ENCODE measurements at regions not wholly inside any gene's neighbourhood (a gene's known extent, or its start where the extent isn't known, plus 50 kb on each side); places are given as distances from the start of the nearest gene placed in this dataset.
"Not testable (repeated sequence)": the region's sequence is repeated elsewhere in the genome, so short reads cannot be mapped to it uniquely, and the experiment has no call there.

DNA sequence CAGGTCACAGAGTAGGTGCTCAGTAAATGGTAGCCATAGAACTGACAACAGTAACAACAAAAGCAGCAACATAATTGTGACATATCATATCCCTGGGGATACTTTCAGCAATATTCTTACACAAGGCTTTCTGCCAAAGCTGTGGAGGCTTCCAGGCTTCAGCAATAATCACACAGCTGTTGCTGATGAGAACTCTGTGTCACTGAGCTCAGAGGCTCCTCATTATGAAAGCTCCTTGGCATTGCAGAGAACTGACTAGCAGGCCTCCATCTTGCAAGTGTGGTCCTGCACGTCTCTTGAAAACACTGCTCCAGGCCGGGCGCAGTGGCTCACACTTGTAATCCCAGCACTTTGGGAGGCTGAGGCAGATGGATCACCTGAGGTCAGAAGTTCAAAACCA lies 97.3 kb upstream of the BTG1 start:
- 86% methylated on average over 3 of the region's 3 CpGs for WGBS, 2 donors
- Histone ChIP-seq H3K36me3 (ENCODE audit: control insufficient read depth in 2 of 2, insufficient read depth in 2 of 2, low read length in 1 of 2) (no peaks in the 10 kb centered on the region), H3K4me1 (ENCODE audit: control insufficient read depth in 2 of 2, insufficient read depth in 2 of 2, low read length in 1 of 2) (no peaks in the 10 kb centered on the region), H3K27ac (ENCODE audit: low read depth in 2 of 2, low read length in 1 of 2) (no peak overlapping the region), H3K9me3 (ENCODE audit: control insufficient read depth in 2 of 2, insufficient read depth in 1 of 2, low read depth in 1 of 2, low read length in 1 of 2) (no peaks in the 10 kb centered on the region), H3K4me3 (ENCODE audit: low read depth in 1 of 2, low read length in 2 of 2) (no peak overlapping the region), H3K27me3 (ENCODE audit: control insufficient read depth in 1 of 2, insufficient read depth in 2 of 2, low read length in 2 of 2) (no peaks in the 10 kb centered on the region)

- Histone ChIP-seq H3K4me1 (ENCODE audit: control insufficient read depth in 2 of 2, insufficient read depth in 2 of 2, low read length in 1 of 2) (no peaks in the 10 kb centered on the region), H3K27me3 (ENCODE audit: control insufficient read depth in 1 of 2, insufficient read depth in 2 of 2, low read length in 2 of 2) (no peaks in the 10 kb centered on the region), H3K36me3 (ENCODE audit: control insufficient read depth in 2 of 2, insufficient read depth in 2 of 2, low read length in 1 of 2) (no peaks in the 10 kb centered on the region), H3K4me3 (ENCODE audit: low read depth in 1 of 2, low read length in 2 of 2) (no peak overlapping the region), H3K27ac (ENCODE audit: low read depth in 2 of 2, low read length in 1 of 2) (no peak overlapping the region), H3K9me3 (ENCODE audit: control insufficient read depth in 2 of 2, insufficient read depth in 1 of 2, low read depth in 1 of 2, low read length in 1 of 2) (no peaks in the 10 kb centered on the region)
- WGBS, 2 donors: 77 to 85% methylated on average over 6 of the region's 6 CpGs
These were observed 92.3 kb upstream of the BTG1 start for GRCh38 chr12:92237762-92238523.

GRCh38 chr12:92237262-92237661 lies 91.6 kb upstream of the BTG1 start:
- Histone ChIP-seq H3K27ac (ENCODE audit: low read depth in 2 of 2, low read length in 1 of 2) (no peak overlapping the region), H3K9me3 (ENCODE audit: control insufficient read depth in 2 of 2, insufficient read depth in 1 of 2, low read depth in 1 of 2, low read length in 1 of 2) (no peaks in the 10 kb centered on the region), H3K4me3 (ENCODE audit: low read depth in 1 of 2, low read length in 2 of 2) (no peak overlapping the region), H3K4me1 (ENCODE audit: control insufficient read depth in 2 of 2, insufficient read depth in 2 of 2, low read length in 1 of 2) (no peaks in the 10 kb centered on the region), H3K36me3 (ENCODE audit: control insufficient read depth in 2 of 2, insufficient read depth in 2 of 2, low read length in 1 of 2) (no peaks in the 10 kb centered on the region), H3K27me3 (ENCODE audit: control insufficient read depth in 1 of 2, insufficient read depth in 2 of 2, low read length in 2 of 2) (no peaks in the 10 kb centered on the region)
- WGBS, 2 donors: 97 to 100% methylated on average over 1 of the region's 1 CpG

GRCh38 chr12:92235703-92236472 lies 90.2 kb upstream of the BTG1 start:
- 96 to 97% methylated on average over 7 of the region's 7 CpGs for WGBS, 2 donors
- no peaks in the 10 kb centered on the region for H3K36me3 ChIP-seq (ENCODE audit: control insufficient read depth in 2 of 2, insufficient read depth in 2 of 2, low read length in 1 of 2)
- no peaks in the 10 kb centered on the region for H3K4me1 ChIP-seq (ENCODE audit: control insufficient read depth in 2 of 2, insufficient read depth in 2 of 2, low read length in 1 of 2)
- H3K27ac ChIP-seq (ENCODE audit: low read depth in 2 of 2, low read length in 1 of 2): no peak overlapping the region
- no peak overlapping the region for H3K4me3 ChIP-seq (ENCODE audit: low read depth in 1 of 2, low read length in 2 of 2)
- no peaks in the 10 kb centered on the region for H3K27me3 ChIP-seq (ENCODE audit: control insufficient read depth in 1 of 2, insufficient read depth in 2 of 2, low read length in 2 of 2)
- H3K9me3 ChIP-seq (ENCODE audit: control insufficient read depth in 2 of 2, insufficient read depth in 1 of 2, low read depth in 1 of 2, low read length in 1 of 2): no peaks in the 10 kb centered on the region

DNA sequence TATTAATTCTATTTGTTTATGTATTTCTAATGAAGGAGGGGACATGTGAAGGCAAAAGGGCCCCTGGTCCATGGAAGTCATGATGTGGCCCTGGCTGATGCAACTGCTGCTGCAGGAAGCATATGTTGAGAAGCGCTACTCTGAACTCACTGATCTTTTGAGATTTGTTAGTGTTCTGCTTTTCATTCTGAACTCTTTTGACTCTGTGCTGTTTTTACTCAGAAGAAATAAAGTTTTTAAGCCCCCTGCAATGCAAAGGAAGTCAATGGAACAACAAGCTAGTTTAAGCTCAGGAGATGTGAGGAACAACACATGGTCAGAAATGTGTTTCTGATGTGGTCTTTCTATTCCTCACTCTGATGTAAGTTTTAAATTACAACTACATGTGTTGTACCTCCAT lies 88.9 kb upstream of the BTG1 start:
- no peaks in the 10 kb centered on the region for H3K27me3 ChIP-seq (ENCODE audit: control insufficient read depth in 1 of 2, insufficient read depth in 2 of 2, low read length in 2 of 2)
- no peak overlapping the region for H3K4me3 ChIP-seq (ENCODE audit: low read depth in 1 of 2, low read length in 2 of 2)
- 96 to 100% methylated on average over 1 of the region's 1 CpG for WGBS, 2 donors

GRCh38 chr12:92233346-92234015 lies 87.8 kb upstream of the BTG1 start:
- H3K27me3 ChIP-seq (ENCODE audit: control insufficient read depth in 1 of 2, insufficient read depth in 2 of 2, low read length in 2 of 2): no peaks in the 10 kb centered on the region
- WGBS, 2 donors: 84 to 87% methylated on average over 5 of the region's 5 CpGs
- no peaks in the 10 kb centered on the region for H3K4me1 ChIP-seq (ENCODE audit: control insufficient read depth in 2 of 2, insufficient read depth in 2 of 2, low read length in 1 of 2)
- no peaks in the 10 kb centered on the region for H3K9me3 ChIP-seq (ENCODE audit: control insufficient read depth in 2 of 2, insufficient read depth in 1 of 2, low read depth in 1 of 2, low read length in 1 of 2)
- no peak overlapping the region for H3K27ac ChIP-seq (ENCODE audit: low read depth in 2 of 2, low read length in 1 of 2)
- no peaks in the 10 kb centered on the region for H3K36me3 ChIP-seq (ENCODE audit: control insufficient read depth in 2 of 2, insufficient read depth in 2 of 2, low read length in 1 of 2)
- no peak overlapping the region for H3K4me3 ChIP-seq (ENCODE audit: low read depth in 1 of 2, low read length in 2 of 2)

More for the DNA sequence above, 88.9 kb upstream of the BTG1 start:
- no peaks in the 10 kb centered on the region for H3K4me1 ChIP-seq (ENCODE audit: control insufficient read depth in 2 of 2, insufficient read depth in 2 of 2, low read length in 1 of 2)
- H3K9me3 ChIP-seq (ENCODE audit: control insufficient read depth in 2 of 2, insufficient read depth in 1 of 2, low read depth in 1 of 2, low read length in 1 of 2): no peaks in the 10 kb centered on the region
- no peaks in the 10 kb centered on the region for H3K36me3 ChIP-seq (ENCODE audit: control insufficient read depth in 2 of 2, insufficient read depth in 2 of 2, low read length in 1 of 2)
- H3K27ac ChIP-seq (ENCODE audit: low read depth in 2 of 2, low read length in 1 of 2): no peak overlapping the region

DNA sequence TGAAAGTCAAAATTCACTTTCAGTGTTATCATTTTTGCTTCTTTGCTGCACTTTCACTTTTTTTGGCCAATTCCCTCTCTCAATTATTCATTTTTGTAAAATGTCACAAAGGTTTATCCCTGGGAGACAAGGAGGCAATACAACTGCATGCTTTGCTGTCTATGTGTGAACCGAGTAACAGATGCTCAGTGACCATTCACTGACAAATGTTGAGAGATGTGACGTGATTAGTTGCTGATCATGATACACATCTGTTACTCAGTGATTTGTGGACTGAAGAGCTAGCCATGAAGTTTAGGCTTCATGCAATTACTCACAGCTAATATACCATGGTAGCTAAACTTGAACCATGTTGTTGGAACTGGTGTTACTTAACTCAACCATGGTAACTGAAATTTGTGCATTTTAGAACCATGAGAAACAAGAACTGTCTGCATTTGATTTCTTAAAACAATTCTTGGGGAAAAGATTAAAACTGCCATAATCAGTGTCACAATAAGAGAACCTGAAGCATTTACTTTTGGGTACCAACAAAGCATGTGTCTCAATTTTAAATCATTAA lies 86.8 kb upstream of the BTG1 start:
- H3K36me3 ChIP-seq (ENCODE audit: control insufficient read depth in 2 of 2, insufficient read depth in 2 of 2, low read length in 1 of 2); H3K4me3 ChIP-seq (ENCODE audit: low read depth in 1 of 2, low read length in 2 of 2); H3K27ac ChIP-seq (ENCODE audit: low read depth in 2 of 2, low read length in 1 of 2); H3K27me3 ChIP-seq (ENCODE audit: control insufficient read depth in 1 of 2, insufficient read depth in 2 of 2, low read length in 2 of 2); H3K9me3 ChIP-seq (ENCODE audit: control insufficient read depth in 2 of 2, insufficient read depth in 1 of 2, low read depth in 1 of 2, low read length in 1 of 2); H3K4me1 ChIP-seq (ENCODE audit: control insufficient read depth in 2 of 2, insufficient read depth in 2 of 2, low read length in 1 of 2): not testable (repeated sequence)
- WGBS, 2 donors: 83% methylated on average over 1 of the region's 2 CpGs; no CpG with 5 or more reads in 1 of the 2 donors

GRCh38 chr12:92231945-92232344 lies 86.3 kb upstream of the BTG1 start:
- H3K36me3 ChIP-seq (ENCODE audit: control insufficient read depth in 2 of 2, insufficient read depth in 2 of 2, low read length in 1 of 2); H3K27me3 ChIP-seq (ENCODE audit: control insufficient read depth in 1 of 2, insufficient read depth in 2 of 2, low read length in 2 of 2); H3K9me3 ChIP-seq (ENCODE audit: control insufficient read depth in 2 of 2, insufficient read depth in 1 of 2, low read depth in 1 of 2, low read length in 1 of 2); H3K4me3 ChIP-seq (ENCODE audit: low read depth in 1 of 2, low read length in 2 of 2); H3K4me1 ChIP-seq (ENCODE audit: control insufficient read depth in 2 of 2, insufficient read depth in 2 of 2, low read length in 1 of 2); H3K27ac ChIP-seq (ENCODE audit: low read depth in 2 of 2, low read length in 1 of 2): not testable (repeated sequence)
- 61 to 75% methylated on average over 3 of the region's 3 CpGs for WGBS, 2 donors

DNA sequence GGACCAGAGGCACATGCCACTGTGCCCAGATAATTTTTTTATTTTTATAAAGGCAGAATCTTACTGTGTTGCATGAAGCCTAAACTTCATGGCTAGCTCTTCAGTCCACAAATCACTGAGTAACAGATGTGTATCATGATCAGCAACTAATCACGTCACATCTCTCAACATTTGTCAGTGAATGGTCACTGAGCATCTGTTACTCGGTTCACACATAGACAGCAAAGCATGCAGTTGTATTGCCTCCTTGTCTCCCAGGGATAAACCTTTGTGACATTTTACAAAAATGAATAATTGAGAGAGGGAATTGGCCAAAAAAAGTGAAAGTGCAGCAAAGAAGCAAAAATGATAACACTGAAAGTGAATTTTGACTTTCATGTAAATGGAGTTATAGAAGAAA lies 85.9 kb upstream of the BTG1 start:
- H3K4me3 ChIP-seq (ENCODE audit: low read depth in 1 of 2, low read length in 2 of 2); H3K27ac ChIP-seq (ENCODE audit: low read depth in 2 of 2, low read length in 1 of 2); H3K9me3 ChIP-seq (ENCODE audit: control insufficient read depth in 2 of 2, insufficient read depth in 1 of 2, low read depth in 1 of 2, low read length in 1 of 2); H3K27me3 ChIP-seq (ENCODE audit: control insufficient read depth in 1 of 2, insufficient read depth in 2 of 2, low read length in 2 of 2); H3K36me3 ChIP-seq (ENCODE audit: control insufficient read depth in 2 of 2, insufficient read depth in 2 of 2, low read length in 1 of 2); H3K4me1 ChIP-seq (ENCODE audit: control insufficient read depth in 2 of 2, insufficient read depth in 2 of 2, low read length in 1 of 2): not testable (repeated sequence)
- 86 to 88% methylated on average over 1 of the region's 2 CpGs for WGBS, 2 donors
